Stimulated activated CD8-positive, alpha-beta memory T cell treated with anti-CD3 and anti-CD28 coated beads, Interleukin-4, amount 100 ng/mL, for 1 hour (primary cell): ENCODE measurements at regions not wholly inside any gene's neighbourhood (a gene's known extent, or its start where the extent isn't known, plus 50 kb on each side); places are given as distances from the start of the nearest gene placed in this dataset.

Experiments used
- DNase-seq, 2 donors: peaks; one replicate each; pipeline ENCODE4 v3.0.0-alpha.2; 2020; ENCODE audit warnings: low read depth in 2 of 2, low spot score in 1 of 2

DNA sequence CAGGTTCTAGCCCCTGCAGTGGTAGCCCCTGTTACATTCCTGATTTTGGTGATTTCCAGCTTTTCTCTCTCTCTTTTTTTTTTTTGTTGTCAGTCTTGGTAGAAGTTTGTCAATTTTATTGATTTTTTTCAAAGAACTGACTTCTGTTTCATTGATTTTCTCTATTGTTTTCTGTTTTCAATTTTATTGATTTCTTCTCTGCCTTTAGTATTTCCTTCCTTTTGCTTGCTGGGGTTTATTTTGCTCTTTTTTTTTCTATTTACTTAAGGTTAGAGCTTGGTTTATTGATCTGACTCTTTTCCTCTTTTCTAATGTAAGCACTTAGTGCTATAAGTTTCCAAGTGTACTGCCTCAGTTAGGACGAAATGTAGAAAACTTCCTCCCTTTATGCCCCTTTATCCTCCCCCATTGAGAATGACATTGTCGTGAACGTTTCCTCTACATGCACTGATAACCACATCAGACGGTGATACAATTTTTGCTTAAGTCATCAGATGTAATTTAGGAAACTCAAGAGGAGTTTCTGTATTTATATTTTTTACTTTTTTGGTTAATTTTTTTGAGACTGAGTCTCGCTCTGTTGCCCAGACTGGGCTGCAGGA is 81.1 kb upstream of the HS6ST1 start:
- DNase-seq = no peak

DNA sequence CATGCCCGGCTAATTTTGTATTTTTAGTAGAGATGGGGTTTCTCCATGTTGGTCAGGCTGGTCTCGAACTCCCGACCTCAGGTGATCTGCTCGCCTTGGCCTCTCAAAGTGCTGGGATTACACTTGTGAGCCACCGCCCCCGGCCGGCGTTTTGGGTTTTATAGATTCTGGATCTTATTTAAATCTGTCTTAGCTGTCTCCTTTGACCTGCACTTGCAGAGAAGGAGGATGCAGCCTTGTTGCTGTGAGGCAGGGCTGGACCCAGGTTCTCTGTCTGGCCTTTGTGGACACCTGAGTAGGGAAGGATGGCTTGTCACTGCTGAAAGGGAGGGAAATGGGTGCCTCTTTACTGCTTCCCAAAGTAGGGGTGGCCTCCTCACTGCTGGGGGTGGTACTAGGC is 83.0 kb upstream of the HS6ST1 start:
- no peak for DNase-seq

DNA sequence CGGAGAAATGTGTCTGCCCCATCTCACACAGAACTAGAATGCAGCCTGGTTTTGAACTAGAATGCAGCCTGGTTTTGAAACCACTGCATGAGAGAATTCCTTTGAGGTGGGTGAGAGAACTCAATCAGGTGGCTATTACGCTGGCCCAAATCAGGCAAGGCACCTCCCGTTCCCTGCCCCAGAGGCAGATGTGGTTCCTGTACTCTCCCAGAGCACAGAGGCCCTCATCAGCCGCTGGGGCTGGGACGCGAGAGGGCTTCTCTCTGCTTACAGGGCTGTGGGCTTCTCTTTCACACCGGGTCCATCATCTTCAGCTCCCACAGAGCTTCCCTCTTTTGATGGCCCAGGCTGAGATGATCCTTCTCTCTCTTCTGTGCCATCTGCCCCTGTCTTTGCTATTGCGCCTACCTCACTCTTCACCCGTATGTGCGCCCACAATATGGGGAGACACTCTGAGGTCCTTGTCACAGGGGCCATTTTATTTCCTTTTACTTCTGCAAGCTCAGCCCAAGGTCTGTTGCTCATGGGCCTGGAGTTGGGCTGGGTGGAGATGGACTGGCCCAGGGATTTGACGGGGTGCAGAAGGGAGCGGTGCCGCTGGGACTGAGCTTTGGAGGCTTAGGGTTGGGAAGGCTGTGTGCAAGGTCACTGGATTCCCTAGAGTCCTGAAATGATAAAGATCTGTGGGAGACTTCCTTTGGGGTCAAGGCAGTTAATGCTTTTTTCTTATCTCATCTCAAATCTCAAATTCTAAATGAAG is 84.4 kb upstream of the HS6ST1 start:
- no peak for DNase-seq

DNA sequence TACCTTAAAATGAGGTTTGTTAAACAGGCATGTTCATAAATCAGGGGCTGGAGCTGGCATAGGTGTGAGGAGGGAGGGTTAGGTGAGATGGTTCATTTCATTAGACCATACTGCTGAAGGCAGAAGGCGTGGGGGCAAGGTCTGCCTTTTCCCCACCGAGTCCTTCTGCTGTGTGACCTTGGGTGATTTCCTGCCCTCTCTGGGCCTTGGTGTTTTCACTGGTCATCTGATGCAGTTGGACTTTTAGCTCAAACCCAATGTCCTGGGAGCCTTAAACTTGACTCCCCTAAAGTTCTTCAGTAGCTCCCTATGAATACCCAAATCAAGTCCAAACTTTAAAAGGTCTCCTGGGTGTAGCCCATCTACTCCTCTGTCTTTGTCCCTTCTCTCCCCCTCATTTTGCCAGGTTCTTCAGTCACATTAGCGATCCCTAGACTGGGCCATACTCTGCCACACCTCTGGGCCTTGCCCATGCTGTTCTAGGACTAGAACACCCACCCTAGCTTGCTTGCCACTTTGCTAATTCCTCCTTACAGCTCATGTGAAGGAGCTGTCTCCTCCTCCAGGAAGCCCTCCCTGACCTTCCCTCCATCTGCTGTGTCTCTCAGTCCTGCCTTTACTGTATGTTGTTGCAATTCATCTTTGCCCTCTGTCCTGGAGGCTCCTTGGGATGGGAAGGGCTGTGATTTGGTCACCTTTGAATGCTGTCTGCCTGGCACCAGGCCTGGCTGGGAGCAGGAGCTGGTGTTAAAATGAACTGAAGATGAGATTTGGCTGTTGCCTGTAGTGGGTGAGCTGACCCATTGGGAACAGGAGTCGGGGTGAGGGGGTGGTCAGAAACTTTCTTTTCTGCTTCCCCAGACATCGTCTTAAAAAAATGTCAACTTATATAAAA is 85.4 kb upstream of the HS6ST1 start:
- no peak for DNase-seq

DNA sequence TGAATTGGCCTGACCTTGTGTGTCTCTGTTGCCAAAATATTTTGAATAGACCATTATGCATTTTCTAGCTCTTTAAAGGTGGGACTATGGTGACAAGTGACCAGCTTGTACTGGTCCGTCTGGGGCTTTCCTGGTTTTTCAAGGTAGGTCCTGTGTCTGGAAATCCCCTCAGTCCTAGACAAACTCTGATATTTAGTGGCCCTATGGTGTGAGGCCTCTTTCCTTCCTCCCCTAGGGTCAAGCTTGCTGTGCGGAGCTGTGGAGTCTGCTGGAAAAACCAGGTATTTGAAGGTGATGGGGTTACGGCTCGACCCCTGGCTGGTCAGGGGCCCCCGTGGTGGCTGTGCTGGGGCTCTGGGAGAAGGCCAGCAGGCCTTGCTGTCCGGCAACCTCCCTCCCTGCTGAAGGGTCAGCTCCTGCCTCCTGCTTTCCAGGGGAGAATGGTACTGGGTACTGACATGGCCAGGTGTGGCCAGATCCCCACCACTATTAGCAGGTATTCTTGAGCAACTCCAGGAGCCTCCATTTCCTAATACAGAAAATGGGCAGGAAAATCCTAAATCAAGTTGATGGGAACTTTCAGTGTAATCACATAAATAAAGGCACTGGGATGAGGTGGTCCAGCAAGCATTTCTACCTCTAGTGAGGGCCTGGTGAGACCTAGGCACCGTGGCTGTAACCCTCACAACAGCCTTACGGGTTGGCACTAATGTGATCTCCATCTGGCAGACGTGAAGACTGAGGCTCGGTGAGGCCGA is 86.2 kb upstream of the HS6ST1 start:
- no peak for DNase-seq

DNA sequence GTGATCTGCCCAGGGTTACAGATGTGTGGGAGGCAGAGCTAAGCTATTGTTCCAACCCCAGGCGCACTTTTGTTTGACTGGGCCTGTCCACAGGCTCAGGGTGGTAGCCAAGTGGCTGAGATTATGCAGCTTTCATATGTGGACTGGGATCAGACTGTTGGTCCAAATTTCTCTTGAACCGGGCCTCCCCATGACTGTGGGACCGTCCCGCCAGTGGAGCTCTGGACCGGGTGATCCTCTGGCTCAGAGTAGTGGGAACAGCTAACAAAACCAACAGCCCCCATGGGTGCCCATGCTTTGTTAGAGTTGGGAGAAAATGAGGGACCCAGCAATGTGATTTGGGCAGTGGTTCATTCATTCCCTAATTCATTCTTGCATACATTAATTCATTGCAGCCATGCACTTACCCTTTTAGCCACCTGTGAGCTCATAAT is 86.8 kb upstream of the HS6ST1 start:
- DNase-seq = no peak

DNA sequence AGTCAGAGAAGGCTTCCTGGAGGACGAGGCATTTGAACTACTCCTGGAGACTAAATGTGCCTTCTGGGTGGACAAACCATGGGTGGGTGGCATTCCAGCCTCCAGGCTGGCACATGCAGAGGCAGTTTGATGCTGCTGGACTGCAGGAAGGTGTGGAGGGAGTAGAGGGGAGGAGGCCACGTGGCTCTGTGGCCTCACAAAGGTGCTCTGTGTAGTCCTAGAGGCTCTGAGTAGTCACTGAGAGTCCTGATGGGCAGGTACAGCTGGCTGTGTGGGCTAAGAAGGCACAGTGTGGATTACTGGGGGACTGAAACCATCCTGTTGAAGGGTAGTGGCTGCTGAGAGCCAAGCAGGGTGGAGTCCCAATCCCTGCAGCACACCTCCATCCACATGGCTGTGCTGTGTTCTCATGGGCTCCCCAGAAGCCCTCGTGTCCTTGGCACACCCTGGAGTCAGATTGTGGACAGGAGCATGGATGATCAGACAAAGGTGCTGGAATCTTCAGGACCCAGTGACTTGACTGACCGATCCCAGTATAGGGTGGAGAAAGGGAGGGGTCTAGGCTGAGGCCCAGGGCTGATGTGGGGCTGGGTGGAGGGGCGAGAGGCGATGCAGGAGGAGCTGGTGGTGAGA is 87.4 kb upstream of the HS6ST1 start:
- DNase-seq = no peak

DNA sequence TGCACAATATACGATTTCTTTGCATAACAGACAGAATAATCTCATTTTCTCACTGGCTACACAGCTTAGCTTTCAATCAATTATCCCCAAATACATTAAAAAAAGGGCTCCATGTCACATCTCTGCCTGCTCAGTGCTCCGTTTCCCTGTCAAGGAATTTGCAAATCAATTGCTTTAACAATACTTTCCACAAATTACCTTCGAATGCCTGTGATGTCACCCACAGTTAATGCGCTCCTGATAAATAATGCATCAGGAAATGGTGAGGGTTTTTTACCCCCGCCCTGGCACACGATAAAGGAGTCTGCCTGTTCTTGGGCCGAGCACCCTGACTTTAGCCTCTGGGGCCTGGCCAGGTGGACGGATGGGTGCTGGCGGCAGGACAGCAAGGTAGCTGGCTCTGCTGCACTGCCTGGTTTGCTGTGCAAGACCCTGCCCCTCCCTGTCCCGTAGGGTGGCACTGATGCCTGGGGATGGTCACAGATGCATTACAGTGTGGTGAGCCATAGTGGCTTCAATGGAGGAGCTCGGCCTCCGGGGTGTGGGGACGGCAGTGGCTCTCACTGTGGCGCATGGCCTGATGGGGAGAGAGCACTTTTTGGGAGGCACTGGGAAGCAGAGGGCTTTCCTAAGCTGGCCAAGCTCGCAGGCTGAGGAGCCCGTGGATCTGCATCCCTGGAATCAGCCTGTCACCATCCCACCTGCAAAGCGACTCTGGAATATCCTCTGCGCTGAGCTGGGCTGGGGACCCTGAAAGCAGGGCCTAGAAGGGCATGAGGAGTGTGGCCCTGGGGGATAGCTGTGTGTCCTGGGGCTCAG is 88.3 kb upstream of the HS6ST1 start:
- no peak for DNase-seq

DNA sequence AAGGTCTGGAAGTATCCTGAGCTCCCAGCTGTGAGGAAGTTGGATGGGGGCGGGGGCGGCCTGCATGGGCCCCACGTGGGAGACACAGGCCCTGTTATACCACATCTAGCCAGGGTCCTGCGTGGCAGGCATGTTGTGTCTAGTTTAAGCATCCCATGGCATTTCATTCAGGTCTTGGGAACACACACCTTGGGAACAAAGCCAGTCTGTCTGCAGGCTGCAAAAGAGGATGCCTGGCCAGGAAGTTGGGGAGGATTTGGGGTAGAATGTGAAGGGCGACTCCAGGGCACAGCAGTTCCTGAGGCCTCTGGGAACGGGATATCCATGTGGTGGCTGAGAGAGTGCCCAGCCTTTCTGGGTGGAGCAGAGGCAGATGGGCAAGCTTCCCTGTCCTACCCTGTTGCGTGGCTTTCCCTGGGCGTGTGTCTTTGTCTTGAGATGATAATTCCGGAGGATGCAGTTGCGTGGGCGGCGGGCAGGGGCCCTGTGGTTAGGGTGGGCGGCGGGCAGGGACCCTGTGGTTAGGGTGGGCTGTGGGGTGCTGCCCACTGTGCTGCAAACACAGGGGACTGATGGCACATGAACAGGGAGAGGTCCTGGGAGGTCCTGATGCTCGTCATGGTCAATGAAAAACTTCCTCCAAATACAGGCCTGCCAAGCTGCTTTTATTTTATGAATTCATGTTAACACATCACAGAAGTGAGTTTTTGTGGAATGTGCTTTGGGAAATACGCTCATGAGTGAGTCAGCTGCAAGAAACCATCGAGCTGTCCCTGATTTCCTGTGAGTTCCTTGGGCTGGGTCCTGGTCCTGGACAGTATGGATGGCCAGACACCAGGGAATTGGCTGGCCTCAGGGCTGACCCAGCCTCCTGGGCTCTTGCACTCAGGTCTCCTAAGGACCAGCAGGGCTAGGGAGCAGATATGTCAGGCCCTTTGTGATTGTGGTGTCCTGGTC is 90.0 kb upstream of the HS6ST1 start:
- no peak for DNase-seq

DNA sequence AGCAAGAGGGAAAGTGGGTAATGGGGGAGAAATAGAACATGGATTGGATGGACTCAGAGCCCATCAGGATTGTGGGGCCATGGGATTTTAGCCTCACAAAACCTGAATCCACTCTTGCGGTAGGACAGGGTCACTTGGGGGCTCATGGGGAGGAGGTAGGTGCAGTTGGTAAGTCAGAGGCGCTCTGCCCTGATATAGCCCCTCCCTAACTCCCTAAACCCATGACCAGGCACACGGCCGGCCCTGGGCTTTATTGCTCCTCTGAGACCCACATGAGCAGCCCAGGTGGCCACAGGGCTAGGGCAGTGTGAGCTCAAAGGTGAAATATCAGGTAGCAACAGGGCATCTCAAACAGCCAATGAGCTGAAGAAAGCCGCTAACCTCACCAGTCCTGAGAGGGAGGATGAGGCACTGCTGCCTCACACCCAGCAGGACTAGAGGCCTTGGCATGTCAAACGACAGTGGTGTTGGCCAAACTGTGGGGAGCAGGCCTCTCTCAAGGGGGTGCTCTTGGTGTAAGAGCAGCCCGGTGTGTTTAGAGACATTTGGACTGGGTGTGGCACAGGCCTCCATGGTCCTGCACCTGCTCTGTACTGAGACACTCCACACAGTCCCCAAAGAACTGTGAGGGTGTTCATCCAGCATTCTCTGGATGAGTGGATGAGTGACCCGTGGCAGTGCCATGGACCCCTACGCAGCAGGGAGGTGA is 90.8 kb upstream of the HS6ST1 start:
- no peak for DNase-seq

DNA sequence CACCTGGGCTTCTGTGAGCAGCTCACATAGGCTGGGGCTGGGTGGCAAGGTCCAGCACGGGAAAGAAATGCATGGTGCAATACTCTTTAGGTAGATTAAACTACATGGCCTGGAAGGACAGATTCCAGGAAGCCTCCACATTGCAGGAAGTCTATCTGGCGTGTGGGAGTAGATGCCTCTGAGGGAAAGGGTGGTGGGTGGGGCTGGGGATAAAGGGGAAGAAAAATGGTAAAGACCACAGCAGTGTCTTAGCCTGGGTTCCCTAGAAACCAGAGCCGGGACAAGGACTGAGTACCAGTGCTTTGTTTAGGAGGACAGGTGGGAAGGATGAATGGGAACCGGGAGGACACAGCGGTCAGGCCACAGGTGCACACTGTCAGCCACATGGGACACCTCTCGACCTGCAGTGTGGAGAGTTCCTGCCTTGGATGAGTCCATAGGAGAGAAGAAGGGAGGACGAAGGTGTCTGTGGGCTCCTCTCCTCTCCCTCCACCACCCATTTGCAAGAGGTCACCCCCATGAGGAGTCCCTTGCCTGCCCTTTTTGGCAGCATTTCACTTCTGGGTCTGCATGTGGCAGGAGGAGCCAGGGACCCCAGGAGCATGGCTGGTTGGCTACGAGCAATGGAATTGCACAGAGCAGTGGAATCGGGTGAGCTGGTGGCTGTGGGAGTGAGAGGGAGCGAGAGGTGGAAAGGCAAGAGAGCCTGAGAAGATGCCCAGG is 91.5 kb upstream of the HS6ST1 start:
- DNase-seq = no peak

DNA sequence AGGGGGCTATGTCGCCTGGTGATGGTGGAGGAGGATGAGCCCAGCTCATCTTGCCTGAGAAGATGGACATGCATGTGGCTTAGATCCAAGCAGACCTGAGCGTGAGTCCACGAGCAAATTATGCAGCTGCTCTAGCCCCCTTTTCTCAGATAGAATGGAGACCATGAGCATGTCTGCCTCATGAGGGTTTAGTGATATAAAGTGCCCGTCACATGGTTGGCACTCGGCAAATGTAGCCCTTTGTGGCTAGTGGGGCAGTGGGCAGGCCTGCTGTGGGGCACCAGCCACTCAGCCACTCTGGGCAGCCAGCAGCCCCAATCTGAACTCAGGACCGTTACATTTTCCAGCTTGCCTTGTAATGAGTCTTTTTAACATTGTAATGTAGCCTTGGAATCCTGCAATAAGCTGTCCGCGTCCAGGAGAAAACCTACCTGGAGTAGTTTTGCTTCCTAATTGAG is 92.1 kb upstream of the HS6ST1 start:
- DNase-seq = no peak

DNA sequence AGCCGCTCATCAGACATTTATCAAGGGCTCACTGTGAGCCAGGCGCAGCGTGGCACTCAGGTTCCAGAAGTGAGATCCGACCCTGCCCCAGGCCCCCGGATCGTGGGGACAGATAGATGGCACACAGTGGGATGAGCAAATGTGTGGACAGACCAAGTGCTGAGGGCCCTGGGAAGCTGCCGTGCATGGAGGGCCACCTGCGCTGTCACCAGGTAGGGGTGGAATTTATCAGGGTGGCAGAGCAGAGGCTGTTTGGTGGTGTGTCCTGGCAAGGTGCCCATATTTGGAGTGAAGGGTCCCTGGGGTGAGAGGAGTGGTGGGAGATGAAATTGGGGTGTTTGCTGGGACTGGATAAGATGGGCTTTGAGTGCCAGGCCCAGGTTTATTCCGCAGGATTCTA is 92.8 kb upstream of the HS6ST1 start:
- DNase-seq = no peak

DNA sequence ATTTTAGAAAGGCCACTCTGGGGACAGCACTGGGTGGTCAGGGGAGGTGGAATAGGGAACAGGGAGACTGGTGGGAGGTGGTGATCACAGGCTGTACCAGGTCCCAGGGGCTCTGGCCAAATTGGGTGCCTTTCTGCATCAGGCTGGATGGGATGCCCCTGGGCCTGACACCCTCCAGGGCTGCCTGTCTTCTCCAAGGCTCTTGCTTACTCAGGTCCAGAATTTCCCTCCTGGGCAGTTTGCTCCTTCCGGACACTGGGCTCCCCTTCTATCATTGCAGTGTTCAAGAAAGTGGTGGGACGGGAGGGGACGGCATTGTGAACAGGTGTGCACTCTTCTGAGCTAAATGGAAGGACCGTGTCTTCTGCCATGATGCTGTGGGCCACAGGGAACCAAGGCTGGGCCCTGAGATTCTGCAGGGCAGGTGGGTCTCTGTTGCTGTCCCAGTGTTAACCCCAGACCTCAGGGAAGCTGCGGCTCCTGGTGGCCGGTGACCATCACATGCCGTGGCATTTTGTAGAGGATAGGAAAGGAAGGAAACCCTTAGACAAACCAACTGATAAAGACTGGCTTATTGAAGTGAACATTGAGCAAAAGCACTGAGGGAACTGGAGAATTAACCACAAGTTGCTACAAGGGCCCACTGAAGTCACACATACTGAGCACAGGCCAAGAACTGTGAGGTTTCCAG is 93.7 kb upstream of the HS6ST1 start:
- no peak for DNase-seq

DNA sequence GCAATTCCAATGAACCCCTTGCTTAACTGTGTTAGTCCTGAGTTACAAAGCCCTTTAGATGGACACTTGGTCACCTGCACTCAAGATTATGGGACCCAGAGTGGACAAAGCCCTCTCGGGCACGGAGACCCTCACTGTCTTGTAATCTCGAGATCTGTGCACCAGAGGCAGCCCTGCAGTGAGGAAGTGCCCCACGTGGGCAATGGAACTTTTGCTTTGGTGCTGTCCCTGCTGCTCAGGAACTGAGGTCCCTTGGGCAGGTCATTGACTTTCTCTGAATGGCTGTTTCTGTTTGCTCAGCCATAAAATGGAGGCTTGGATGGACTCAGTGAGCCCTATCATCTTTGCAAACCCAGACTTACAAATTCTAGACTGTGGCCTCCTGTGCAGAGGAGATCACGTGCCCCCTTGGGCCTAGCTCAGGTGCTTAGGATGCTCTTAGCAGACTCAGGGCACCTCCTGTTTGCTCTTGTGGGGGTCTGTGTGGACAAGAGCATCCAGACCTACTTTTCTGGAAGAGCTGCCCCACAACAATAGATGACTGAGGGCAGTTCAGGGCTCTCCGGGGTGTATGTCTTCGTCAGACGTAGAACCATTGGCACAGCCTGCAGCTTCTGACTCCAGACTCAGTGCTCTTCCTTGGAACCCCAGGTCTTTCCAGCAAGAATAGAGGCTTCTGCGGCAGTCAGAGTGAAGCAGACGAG is 94.5 kb upstream of the HS6ST1 start:
- DNase-seq = no peak

DNA sequence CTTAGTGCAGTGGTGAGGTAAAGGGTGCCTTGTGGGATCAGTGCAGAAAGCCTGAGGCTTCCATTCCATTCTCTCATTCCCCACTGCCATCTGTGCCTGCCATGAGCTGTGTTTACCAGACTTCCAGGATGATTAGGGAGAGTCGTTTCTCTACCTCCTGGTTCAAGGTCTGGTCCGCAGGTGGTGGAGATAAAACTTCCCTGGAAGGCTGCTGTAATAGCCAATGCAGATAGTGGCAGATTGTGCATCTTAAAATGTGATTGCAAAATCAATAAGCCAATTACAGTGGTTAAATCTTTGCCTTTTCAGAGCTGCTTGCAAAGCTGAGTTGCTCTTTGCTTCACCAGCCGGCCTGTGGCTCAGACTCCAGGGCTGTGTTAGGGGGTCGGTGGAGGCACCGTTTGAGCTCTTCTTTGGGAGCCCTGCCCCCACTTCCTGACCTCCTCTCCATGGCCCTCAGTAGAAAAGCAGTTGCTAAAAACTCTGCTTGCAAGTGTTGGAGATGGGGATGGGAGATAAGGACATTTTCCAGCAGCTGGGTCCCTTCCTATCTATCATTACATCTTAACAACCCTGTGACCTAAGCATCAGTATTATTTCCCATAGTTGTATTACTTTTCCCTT is 95.2 kb upstream of the HS6ST1 start:
- DNase-seq = no peak
